HG02571 (cell line): ENCODE measurements at regions not wholly inside any gene's neighbourhood (a gene's known extent, or its start where the extent isn't known, plus 50 kb on each side); places are given as distances from the start of the nearest gene placed in this dataset.

Experiments used
- ATAC-seq: cut with Tn5 transposase; IDR thresholded peaks from one replicate; pipeline ENCODE4 v1.9.1; 2021; ENCODE audit warnings: mild to moderate bottlenecking, moderate library complexity; ENCODE audit not compliant: unreplicated experiment

DNA sequence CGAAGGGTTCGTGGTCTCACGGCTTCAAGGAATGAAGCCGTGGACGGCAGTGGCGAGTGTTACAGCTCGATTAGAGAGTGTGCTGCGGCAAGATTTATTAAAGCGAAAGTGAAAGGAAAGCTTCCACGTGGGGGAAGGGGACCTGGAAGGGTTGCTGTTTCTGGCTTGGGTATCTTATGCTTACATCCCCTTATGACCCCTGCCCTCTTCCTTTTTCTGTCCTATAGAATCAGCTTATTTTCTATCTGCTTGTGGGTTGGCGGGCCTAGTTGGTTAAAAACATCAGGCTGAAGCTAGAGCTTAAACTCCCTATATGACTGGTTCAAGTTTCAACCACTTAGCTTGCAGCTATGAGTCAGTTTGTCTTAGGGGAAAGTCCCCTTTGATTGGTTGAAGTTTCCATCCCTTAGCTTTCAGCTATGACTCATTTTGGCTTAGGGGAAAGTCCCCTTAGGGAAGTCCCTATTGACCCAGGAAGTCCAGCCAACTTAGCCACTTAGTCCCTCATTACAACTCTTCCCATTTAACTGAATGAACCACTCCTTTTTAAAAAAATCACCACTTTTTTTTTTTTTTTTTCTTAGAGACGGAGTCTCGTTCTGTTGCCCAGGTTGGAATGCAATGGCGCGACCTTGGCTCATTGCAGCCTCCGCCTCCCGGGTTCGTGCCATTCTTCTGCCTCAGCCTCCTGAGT lies 1494.7 kb upstream of the TMEM132C start:
- ATAC-seq: peak; percentile 77

DNA sequence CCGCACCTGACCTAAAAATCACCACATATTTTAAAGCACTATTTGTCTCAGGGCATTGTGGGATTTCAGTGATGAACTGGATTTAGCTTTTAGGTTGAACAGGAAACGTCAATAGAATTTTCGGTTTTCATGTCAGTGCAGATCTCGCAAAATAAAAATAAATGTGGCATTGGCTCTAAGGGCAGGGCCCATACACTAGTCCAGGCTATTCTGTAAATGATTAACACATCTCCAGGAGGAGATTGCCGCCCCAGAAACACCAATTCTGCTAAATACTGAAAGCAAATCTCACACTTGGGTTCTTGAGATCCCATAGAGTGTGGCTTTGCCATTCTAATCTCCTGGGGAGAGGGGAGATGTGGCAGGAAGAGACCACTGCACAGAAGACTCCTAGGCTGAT lies 1494.0 kb upstream of the TMEM132C start:
- peak; percentile 13 for ATAC-seq

DNA sequence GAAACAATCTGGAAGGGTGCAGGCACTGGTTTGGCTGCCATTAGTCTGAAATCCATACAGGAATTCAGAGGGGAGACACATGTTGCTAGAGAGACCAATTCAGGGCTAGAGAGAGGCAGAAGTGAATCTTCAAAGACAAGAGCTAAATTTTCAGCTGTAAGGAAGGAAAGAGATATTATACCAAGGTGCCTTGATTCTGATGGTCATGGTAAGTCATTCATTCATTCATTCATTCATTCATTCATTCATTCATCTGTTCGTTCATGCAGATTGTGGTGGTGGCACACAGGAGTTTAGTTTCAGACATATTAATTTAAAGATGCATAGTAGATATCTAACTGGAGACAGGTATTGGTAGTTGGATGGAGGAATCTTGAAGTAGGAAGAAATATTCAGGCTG lies 1493.5 kb upstream of the TMEM132C start:
- ATAC-seq: no peak

DNA sequence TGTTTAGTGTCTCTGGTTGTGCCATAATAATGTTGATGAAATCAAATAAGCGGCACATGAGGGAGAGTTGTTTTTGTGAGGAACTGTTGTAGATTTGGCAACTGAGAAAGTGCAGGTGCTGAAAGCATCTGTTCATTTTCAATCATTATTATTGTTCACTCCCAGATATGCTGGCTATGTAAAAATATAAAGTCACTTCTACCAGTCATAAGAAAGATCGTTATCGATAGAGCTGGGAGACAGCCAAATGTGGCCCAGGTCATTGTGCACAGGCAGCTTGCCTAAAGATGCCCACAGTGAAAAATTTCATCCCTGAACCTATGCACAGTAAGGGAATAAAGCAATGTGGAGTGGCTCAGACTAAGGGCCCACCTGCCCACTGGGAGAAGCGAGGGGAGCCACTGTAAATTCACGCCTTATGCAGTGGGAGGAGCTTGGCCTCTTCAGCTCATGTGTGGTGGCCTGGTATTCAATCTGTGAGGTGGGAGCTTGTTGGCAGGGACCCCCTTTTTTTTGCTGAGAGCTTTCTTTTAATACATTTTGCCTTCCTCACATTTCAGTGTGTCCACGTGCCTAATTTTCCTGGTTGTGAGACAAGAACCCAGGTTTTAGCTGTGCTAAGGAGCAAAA lies 1490.8 kb upstream of the TMEM132C start:
- ATAC-seq: no peak

DNA sequence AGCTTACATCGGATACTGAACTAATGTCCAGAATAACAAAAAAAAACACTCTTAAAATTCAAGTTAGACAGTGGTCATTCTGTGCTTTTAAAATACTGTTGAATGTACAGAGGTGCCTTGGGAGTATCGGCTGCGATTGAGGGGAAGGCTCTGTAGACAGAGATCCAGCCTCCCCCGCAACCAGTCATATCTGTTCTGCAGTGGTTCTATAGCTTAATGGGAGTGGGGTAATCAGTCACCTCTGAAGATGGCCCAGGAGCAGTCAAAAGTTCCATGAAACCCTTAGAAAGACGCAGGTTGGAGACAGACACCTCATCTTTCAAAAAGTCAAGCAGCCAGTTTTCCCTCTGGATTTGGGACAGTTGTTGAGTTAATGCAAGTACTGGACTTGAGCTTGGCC lies 1486.6 kb upstream of the TMEM132C start:
- ATAC-seq: no peak

DNA sequence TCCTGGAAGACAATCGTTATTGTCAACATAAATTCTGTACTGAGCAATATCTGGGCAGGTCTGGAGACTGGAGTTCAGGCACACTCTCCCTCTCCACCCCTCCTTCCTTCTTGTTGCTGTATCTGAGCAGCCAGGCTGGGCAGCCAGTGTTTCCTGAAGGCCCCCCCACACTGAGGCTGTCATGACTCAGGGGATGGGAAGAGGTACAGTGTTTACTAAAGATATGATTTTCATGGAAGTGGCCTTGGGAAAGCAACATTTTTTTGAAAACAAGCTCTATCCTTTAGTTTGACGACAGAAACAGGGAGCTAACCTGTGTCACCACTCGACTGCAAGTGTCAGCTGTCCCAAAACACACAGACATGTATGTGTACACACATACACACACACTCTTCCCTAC lies 1485.4 kb upstream of the TMEM132C start:
- no peak for ATAC-seq

DNA sequence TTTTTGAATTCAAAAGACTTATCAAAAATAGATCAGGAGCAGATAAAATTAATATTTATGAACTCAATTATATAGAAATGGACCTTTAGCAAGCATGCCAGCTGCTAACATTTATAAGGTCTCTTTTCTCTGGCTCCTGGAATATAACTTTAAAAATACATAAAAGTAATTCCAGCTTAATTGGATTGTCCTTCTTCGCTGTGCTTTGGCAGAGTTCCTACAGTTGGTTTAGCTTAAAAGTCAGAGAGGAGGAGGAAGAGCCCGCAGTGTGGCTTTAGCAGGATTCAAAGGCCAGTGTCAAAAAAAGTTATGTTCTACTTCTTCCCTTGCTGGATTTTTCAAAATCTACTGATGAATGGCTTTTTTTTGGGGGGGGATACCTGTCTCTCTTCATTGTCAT lies 1484.9 kb upstream of the TMEM132C start:
- ATAC-seq: no peak

DNA sequence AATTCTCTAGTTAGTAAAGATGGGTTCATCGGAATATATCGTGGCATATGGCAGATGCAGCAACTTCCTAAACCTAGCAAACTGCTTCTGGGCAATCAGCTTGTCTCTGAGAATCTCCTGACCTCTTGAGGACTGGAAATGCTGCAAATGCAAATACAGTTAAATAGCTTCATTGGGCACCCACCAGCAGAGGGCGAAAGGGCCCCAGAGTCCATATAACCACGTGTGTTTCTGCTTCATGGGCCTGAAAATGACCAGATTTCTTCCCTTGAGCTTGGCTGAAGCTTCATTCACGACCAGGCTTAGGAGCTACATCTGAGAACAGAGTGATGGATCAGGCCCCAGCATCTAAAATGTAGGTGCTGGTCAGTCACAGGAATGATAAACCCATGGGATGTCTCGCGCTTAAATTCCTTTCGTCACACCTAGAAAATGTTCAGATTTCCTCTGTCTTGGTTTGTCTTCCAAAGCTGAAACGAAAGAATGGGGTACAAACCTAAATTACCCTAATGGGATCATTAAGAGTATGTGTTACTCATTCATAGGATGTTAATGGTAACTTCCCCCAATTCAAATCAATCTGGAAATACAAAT lies 1482.5 kb upstream of the TMEM132C start:
- no peak for ATAC-seq

DNA sequence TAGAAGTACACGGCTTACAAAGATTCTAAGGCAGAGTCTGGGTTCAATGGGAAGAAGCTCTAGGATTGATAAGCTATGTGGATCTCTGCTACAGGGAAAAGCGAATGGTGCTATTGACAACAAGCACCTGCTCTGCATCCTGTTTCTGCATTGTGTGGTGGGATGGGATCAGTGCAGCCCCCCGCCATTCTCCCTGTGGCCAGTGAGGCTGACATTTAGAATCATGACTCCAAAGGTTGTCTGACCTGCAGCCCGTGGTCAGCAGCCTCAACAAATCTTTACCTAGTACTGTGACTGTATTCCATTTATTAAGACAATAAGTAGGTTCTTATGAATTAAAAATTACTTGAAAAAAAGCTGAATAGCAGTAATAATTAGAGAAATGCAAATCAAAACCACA lies 1477.0 kb upstream of the TMEM132C start:
- no peak for ATAC-seq

DNA sequence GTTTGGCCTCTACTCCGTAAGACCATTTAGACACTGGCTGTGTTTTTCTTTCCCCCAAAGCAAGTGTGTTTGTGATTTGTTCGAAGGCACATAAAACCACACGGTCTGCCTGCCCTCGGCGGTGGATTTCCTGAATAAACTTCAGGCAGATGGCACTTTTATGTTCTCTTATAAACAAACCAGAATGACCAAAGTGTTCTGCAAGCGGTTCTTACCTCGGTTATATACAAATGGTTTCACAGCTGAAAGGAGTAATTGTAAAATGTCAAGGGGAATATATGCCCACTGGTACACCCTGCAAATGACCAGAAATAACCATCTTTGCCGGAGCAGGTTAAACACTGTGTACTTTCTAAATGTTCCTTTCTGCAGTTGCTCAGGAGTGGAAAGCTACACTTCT lies 1475.8 kb upstream of the TMEM132C start:
- no peak for ATAC-seq

DNA sequence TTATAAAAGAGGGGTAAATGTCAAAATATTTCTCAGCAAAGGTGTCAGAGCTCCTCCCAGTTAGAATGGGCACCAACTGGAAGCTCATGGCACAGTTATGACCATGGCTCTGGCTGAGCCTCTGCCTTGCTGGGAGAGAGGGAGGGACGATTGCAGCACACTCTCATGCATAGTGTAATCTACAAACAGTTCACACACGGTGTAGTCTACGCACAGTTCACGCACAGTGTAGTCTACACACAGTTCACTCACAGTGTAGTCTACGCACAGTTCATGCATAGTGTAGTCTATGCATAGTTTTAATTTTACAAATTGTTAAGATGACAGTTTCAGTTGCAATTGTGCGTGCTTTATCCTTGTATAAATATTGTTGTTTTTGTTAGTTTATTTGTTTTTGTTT lies 1474.6 kb upstream of the TMEM132C start:
- ATAC-seq: no peak

DNA sequence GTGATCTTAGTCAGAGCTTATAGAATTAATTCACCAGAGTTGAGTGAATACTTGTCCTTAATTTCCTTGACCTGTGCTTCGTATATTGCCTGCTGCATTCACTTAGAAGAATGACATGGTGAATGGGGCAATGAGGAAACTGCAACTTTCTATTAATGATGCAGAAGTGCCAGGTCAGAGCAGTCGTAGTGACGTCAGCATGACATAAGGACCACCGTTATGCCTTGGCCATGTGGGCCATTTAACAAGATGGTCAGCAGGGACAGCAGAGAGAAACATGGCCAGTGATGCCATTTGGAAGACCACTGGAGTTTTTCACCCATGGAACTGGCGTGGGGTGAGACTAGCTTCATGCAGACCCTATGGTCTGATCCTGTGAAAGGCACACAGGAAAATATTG lies 1469.4 kb upstream of the TMEM132C start:
- no peak for ATAC-seq

DNA sequence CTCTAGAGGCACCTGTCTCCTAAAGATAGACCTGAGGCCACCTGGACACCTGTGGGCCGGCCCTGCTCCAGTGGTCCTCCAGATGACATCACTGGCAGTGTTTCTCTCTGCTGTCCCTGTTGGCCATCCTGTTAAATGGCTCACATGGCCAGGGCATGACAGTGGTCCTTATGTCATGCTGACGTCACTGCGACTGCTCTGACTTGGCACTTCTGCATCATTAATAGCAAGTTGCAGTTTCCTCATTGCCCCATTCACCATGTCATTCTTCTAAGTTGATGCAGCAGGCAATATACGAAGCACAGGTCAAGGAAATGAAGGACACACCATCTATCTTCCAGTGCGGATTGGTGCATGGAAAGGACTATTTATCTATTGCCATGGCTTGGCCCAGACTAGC lies 1468.5 kb upstream of the TMEM132C start:
- no peak for ATAC-seq

DNA sequence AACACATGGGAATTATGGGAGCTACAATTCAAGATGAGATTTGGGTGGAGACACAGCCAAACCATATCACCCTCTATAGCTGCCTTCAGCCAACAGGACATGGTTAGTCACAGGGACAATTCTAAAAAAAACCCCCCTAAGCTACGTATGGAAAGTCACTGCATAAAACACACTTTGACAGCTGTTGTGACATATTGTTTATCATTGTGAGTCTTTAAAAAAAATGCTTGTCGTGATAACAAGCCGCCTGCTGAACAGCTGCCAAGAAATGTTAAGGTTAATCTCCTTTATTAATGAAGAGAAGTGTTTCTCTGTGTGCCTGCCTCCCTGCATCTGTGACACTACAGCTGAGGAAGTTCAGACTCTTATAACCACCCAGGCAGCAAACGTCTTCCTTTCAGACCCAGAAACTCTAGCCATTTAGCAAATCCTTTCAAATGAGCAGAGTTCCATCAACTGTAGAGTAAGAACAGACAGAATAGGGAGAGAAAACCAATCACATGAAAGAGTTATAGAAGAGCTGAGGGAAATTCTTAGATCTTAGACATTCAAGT lies 1459.6 kb upstream of the TMEM132C start:
- no peak for ATAC-seq

DNA sequence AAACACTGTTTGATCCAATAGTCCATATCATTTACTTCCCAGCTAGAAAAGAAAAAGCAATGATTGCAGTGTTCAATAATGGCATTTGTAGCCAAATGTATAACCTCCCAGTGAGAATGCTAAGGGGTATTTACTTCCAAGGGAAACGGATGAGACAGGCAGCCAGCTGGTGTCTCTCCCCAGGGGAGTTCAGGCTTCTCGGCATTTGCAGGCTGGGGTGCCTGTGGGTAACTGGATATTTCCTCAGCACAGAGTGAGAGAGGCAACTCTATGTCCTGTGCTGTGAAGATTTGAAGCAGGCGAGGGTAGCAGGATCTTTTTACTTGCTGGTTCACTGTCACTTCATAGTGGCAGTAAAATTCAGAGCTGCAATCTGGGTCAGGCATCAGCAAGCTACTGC lies 1455.6 kb upstream of the TMEM132C start:
- ATAC-seq: no peak

DNA sequence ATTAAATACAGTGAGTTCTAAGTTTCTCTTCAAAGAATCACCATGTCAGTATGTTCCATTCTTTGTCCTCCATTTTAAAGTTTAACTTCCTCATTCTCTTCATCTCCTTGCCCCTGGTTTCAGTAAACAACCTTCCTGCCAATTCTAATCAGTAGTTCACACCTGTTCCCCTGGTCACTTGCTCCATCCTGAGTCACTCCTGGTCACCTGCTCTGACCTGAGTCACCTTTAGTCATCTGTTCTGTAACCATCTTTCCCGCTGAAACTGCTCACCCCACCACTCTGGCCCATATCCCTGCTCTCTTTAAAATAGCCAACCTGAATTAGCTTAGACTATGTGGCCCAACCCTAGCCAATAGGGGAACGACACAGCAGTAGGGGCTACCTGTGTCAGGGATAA lies 1447.4 kb upstream of the TMEM132C start:
- ATAC-seq: no peak

DNA sequence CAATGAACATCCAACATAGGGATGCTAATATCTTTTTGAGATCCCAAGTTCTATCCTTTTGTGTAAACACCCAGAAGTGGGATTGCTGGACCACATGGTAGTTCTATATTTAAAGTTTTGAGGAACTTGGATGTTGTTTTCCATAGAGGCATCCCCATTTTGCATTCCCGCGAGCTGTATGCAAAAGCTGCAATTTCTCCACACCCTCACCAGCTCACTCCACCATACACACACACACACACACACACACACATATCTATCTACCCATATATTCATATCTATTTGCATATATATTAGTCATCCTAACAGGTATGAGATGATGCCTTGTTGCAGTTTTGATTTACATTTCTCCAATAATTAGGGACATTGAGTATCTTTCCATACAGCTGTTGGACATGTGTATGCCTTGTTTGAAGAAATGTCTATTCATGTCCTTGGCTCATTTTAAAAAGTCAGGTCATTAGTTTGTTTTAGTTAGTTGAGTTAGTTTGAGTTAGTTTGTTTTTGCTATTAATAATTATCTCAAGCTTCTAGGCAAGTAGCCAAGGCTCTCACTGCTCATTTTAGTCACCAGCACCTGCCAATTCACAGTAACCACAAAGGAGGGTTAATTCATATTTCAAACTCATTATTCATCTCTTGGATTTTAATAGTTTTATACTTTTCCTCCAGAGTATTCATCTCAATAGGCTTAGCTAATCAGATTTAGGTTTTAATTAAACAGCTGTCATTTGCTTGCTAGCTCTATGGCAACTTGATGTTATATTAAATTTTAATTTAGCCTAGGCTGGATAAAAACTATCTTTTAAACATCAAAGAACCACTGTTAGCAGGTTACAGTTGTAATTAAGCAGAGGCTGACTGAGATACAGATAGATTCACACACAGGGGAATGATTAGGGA lies 1435.9 kb upstream of the TMEM132C start:
- ATAC-seq: no peak

DNA sequence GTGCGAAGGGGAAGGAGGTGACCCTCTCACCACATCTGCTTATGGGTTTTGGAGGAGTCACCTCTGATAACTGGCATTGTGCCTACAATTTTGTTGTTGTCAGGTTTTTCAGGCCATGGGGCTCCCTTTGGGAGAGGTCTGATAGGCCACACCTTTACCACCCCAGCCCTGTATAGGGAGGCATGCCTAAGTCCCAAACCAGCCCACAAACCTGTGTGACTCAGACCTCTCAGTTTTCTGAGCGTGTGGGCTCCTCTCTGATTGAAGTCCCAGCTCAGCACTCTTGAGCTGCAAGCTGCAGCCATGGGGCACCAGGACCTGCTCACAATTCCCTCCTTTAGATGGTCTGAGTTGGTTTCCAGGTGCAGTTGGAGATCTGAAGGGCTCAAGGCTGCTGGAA lies 1429.3 kb upstream of the TMEM132C start:
- ATAC-seq: no peak

DNA sequence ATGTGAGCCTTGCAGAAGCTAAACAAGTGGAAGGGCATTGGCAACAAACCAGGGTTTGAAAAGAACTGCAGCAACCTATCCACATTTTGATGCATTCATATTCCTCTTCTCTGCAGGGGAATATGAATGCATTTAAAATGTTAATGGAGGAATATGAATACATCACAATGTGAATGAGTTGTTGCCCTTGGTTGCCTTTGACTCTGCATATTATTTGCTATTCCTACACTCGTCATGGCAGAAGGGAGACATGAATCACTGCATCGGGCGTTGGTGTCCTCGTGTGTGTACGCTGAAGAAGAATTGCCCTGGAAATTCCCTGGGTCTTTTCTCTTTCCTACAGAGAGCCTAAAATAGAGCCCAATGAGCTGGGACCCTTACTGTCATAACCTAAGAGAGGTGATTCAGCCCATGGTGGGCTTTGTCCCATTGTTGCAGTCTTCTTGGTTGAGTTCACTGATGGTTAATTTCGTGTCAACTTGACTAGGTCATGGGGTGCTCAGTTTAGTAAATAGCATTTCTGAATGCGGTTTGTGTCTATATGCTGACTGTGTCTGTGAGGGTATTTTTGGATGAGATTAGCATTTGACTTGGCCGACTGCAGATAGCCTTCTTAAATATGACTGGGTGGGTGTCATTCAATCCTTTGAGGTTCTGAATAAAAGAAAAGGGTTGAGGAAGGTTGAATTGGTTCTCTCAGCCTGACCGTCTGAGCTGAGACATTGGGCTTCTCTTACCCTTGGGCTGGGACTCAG lies 1422.9 kb upstream of the TMEM132C start:
- ATAC-seq: no peak

DNA sequence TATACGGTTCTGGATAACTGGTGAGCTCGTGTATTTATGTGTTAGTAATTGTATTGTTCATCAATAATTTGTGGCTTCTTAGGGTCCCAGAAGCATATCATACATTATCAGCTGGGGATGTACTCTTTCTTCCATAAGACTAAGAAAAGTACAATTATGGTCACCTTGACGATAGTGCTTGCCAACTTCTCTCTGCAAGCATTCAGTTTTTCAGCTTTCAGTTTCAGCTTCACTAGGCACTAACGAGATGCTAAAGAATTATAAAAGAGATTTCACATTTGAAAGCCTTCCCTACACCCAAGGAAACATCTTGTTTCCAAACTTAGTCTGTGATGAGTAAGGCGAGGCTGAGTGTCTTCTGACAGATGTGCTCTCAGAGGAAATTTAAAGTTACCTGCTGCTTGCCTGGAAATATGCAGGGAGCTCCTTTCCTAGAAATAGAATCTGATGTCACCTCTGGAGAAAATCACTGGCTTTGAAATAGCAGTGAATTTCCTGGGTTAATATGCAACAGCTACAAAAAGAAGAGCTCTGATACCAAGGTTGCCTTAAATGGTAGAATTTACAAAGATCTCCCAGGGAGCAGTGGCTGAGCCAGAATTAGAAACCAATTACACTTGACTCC lies 1419.9 kb upstream of the TMEM132C start:
- no peak for ATAC-seq
